CD4-positive, alpha-beta memory T cell (primary cell): ENCODE measurements at regions not wholly inside any gene's neighbourhood (a gene's known extent, or its start where the extent isn't known, plus 50 kb on each side); places are given as distances from the start of the nearest gene placed in this dataset.

Experiments
- CTCF ChIA-PET: fragments of 350-600 bp; sonication (Branson Sonifier 250); formaldehyde crosslinking; loops from one replicate; lab custom pipeline; 2021; ENCODE audit warnings: inconsistent platforms; ENCODE audit not compliant: partially characterized antibody; lab: Charles Lee
- POLR2A ChIA-PET: fragments of 350-600 bp; sonication (Branson Sonifier 250); formaldehyde crosslinking; loops from one replicate; lab custom pipeline; 2021; ENCODE audit not compliant: partially characterized antibody; lab: Charles Lee
- DNase-seq, 5 donors: peaks; one replicate each; pipeline versions ENCODE4 v3.0.0 to v3.0.0-alpha.2; 2020 to 2022; ENCODE audit warnings: mixed read lengths in 1 of 5
- H3K27ac ChIP-seq: one replicate; pipeline ENCODE4 v1.7.0; 2013; ENCODE audit warnings: low read depth, low read length
- H3K27me3 ChIP-seq: 2 replicates; pipeline ENCODE4 v1.7.0; 2013; ENCODE audit warnings: mild to moderate bottlenecking, low read length, moderate library complexity; ENCODE audit not compliant: insufficient read depth
- H3K36me3 ChIP-seq: 2 replicates; pipeline ENCODE4 v1.7.0; 2013; ENCODE audit warnings: mild to moderate bottlenecking, low read length, moderate library complexity; ENCODE audit not compliant: insufficient read depth
- H3K4me1 ChIP-seq: 2 replicates; pipeline ENCODE4 v1.7.0; 2013; ENCODE audit warnings: mild to moderate bottlenecking, low read length, moderate library complexity; ENCODE audit not compliant: insufficient read depth
- H3K4me3 ChIP-seq, 2 donors: one replicate each; pipeline ENCODE4 v1.7.0; 2013; ENCODE audit warnings: low read length in 2 of 2, mild to moderate bottlenecking in 1 of 2
- H3K9me3 ChIP-seq, 2 donors: one replicate each; pipeline ENCODE4 v1.7.0; 2013; ENCODE audit warnings: low read length in 2 of 2, control low read depth in 1 of 2; ENCODE audit not compliant: control insufficient read depth in 1 of 2
- H3K27ac Mint-ChIP-seq, 7 donors: one replicate each; pipeline ENCODE4 v1.8.0; 2020 to 2021; ENCODE audit warnings: mixed read lengths in 7 of 7, mild to moderate bottlenecking in 6 of 7, inconsistent platforms in 3 of 7, moderate library complexity in 3 of 7
- H3K27me3 Mint-ChIP-seq, 2 donors: one replicate each; pipeline ENCODE4 v1.8.0; 2020 to 2021; ENCODE audit warnings: mixed read lengths in 2 of 2
- H3K36me3 Mint-ChIP-seq, 2 donors: one replicate each; pipeline ENCODE4 v1.8.0; 2020 to 2021; ENCODE audit warnings: mixed read lengths in 2 of 2, inconsistent platforms in 1 of 2, mild to moderate bottlenecking in 1 of 2
- H3K4me1 Mint-ChIP-seq, 4 donors: one replicate each; pipeline ENCODE4 v1.8.0; 2020 to 2021; ENCODE audit warnings: mixed read lengths in 4 of 4, mild to moderate bottlenecking in 1 of 4
- H3K4me3 Mint-ChIP-seq, 8 donors: one replicate each; pipeline ENCODE4 v1.8.0; 2020 to 2021; ENCODE audit warnings: mixed read lengths in 8 of 8, mild to moderate bottlenecking in 7 of 8, moderate library complexity in 6 of 8, inconsistent platforms in 3 of 8
- H3K9me3 Mint-ChIP-seq, 8 donors: one replicate each; pipeline ENCODE4 v1.8.0; 2020 to 2021; ENCODE audit warnings: mixed read lengths in 8 of 8, mild to moderate bottlenecking in 5 of 8, inconsistent platforms in 3 of 8, moderate library complexity in 1 of 8
- intact Hi-C: fragments of 100-400 bp; cut with micrococcal nuclease; formaldehyde crosslinking; loops from one replicate; pipeline ENCODE4 v1.15.1; 2023

- H3K9me3 Mint-ChIP-seq, result peaks cover 0 to 2% (median 0%) of the 10 kb centered on the region in 8 donors
- no peak overlapping the region for H3K4me3 ChIP-seq
- H3K27ac Mint-ChIP-seq, result no peak overlapping the region
- no peaks in the 10 kb centered on the region for H3K36me3 Mint-ChIP-seq
- DNase-seq, result no peak
- H3K36me3 ChIP-seq, result no peaks in the 10 kb centered on the region
- no peak overlapping the region for H3K27ac ChIP-seq
- H3K4me1 Mint-ChIP-seq, result no peaks in the 10 kb centered on the region
- H3K9me3 ChIP-seq, result no peaks in the 10 kb centered on the region
- H3K27me3 ChIP-seq, result no peaks in the 10 kb centered on the region
- intact Hi-C loops, result no loop called here
- H3K4me3 Mint-ChIP-seq, result no peak overlapping the region
- ChIA-PET CTCF (interaction anchor here (1.4 kb wide), 1 partner anchor 346 kb away, joined by 4 read pairs; no protein-coding TSS in a partner anchor), POLR2A (interaction anchor here (1.3 kb wide), 1 partner anchor 128 kb away, joined by 4 read pairs; the partner anchor contains the start of gene SESN3)
- peaks cover 0 to 2% of the 10 kb centered on the region in 2 donors for H3K27me3 Mint-ChIP-seq
- H3K4me1 ChIP-seq, result no peaks in the 10 kb centered on the region
These were observed 128.3 kb upstream of the SESN3 start for GRCh38 chr11:95359341-95359663.

GRCh38 chr11:95358511-95359340 is 127.7 kb upstream of the SESN3 start:
- peaks cover 0 to 2% of the 10 kb centered on the region in 2 donors for H3K27me3 Mint-ChIP-seq
- H3K4me3 Mint-ChIP-seq, result no peak overlapping the region
- Histone ChIP-seq H3K27ac (no peak overlapping the region), H3K4me3 (no peak overlapping the region), H3K27me3 (no peaks in the 10 kb centered on the region), H3K4me1 (no peaks in the 10 kb centered on the region), H3K9me3 (no peaks in the 10 kb centered on the region), H3K36me3 (no peaks in the 10 kb centered on the region)
- H3K9me3 Mint-ChIP-seq, result peaks cover 0 to 4% (median 0%) of the 10 kb centered on the region in 8 donors
- H3K4me1 Mint-ChIP-seq, result no peaks in the 10 kb centered on the region
- no peak for DNase-seq
- ChIA-PET CTCF (interaction anchor here (1.4 kb wide), 1 partner anchor 346 kb away, joined by 4 read pairs; no protein-coding TSS in a partner anchor), POLR2A (interaction anchor here (1.3 kb wide), 1 partner anchor 128 kb away, joined by 4 read pairs; the partner anchor contains the start of gene SESN3)
- no peak overlapping the region for H3K27ac Mint-ChIP-seq
- no peaks in the 10 kb centered on the region for H3K36me3 Mint-ChIP-seq
- intact Hi-C loops, result no loop called here

DNA sequence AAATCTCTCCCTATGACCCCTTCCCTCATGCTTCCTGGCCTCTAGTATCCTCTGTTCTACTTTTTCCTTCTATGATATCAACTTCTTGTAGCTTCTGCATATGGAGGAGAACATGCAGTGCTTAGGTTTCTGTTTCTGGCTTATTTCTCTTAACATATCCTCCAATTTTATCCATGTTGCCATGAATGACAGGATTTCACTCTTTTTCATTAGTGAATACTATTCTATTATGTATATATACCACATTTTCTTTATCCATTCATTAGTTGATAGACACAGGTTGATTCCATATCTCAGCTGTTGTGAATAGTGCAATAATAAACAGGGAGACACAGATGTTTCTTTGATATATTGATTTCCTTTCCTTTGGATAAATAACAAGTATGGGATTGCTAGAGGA is 123.3 kb upstream of the SESN3 start:
- Mint-ChIP-seq H3K4me3 (no peak overlapping the region), H3K27ac (no peak overlapping the region), H3K36me3 (peaks cover 2% of the 10 kb centered on the region in 2 donors), H3K27me3 (peaks cover 0 to 2% of the 10 kb centered on the region in 2 donors), H3K9me3 (peaks cover 0 to 6% (median 3%) of the 10 kb centered on the region in 8 donors), H3K4me1 (no peaks in the 10 kb centered on the region)
- Histone ChIP-seq H3K4me1 (no peaks in the 10 kb centered on the region), H3K27me3 (no peaks in the 10 kb centered on the region), H3K36me3 (no peaks in the 10 kb centered on the region), H3K4me3 (no peak overlapping the region), H3K9me3 (no peaks in the 10 kb centered on the region), H3K27ac (no peak overlapping the region)
- ChIA-PET CTCF (interaction anchor here (0.7 to 1.2 kb wide), 2 partner anchors 10 to 351 kb away, joined by 3 read pairs; no protein-coding TSS in a partner anchor), POLR2A (no interaction called here)
- DNase-seq, result no peak
- intact Hi-C loops, result no loop called here

- no peak for DNase-seq
- H3K9me3 ChIP-seq, result no peaks in the 10 kb centered on the region
- Mint-ChIP-seq H3K27ac (no peak overlapping the region), H3K4me3 (no peak overlapping the region), H3K36me3 (peaks cover 2 to 8% of the 10 kb centered on the region in 2 donors), H3K9me3 (peaks cover 2 to 11% (median 9%) of the 10 kb centered on the region in 8 donors), H3K4me1 (no peaks in the 10 kb centered on the region), H3K27me3 (peaks cover 0 to 2% of the 10 kb centered on the region in 2 donors)
- no peak overlapping the region for H3K27ac ChIP-seq
- H3K27me3 ChIP-seq, result no peaks in the 10 kb centered on the region
- H3K36me3 ChIP-seq, result no peaks in the 10 kb centered on the region
- H3K4me3 ChIP-seq, result no peak overlapping the region
- intact Hi-C loops, result no loop called here
- CTCF ChIA-PET, result interaction anchor here (0.7 to 1.2 kb wide), 2 partner anchors 11 to 351 kb away, joined by 3 read pairs; no protein-coding TSS in a partner anchor
- POLR2A ChIA-PET, result no interaction called here
- no peaks in the 10 kb centered on the region for H3K4me1 ChIP-seq
These were observed 122.7 kb upstream of the SESN3 start for GRCh38 chr11:95353706-95354105.

- Histone ChIP-seq H3K36me3 (no peaks in the 10 kb centered on the region), H3K4me3 (no peak overlapping the region), H3K9me3 (no peaks in the 10 kb centered on the region), H3K4me1 (no peaks in the 10 kb centered on the region), H3K27ac (no peak overlapping the region), H3K27me3 (no peaks in the 10 kb centered on the region)
- Mint-ChIP-seq H3K4me1 (no peaks in the 10 kb centered on the region), H3K27me3 (peaks cover 0 to 2% of the 10 kb centered on the region in 2 donors), H3K9me3 (peaks cover 2 to 16% (median 11%) of the 10 kb centered on the region in 8 donors), H3K36me3 (peaks cover 2 to 8% of the 10 kb centered on the region in 2 donors), H3K27ac (peak overlapping the region in 1 of 7 donors; percentile 9), H3K4me3 (no peak overlapping the region)
- CTCF ChIA-PET, result no interaction called here
- POLR2A ChIA-PET, result no interaction called here
- DNase-seq, result no peak
- intact Hi-C loops, result no loop called here
These were observed 121.8 kb upstream of the SESN3 start for GRCh38 chr11:95352733-95353346.

- no peak overlapping the region for H3K27ac Mint-ChIP-seq
- peaks cover 2 to 16% (median 10%) of the 10 kb centered on the region in 8 donors for H3K9me3 Mint-ChIP-seq
- H3K27ac ChIP-seq, result no peak overlapping the region
- DNase-seq, result no peak
- no peaks in the 10 kb centered on the region for H3K9me3 ChIP-seq
- no peaks in the 10 kb centered on the region for H3K27me3 ChIP-seq
- no peaks in the 10 kb centered on the region for H3K4me1 ChIP-seq
- H3K4me3 Mint-ChIP-seq, result no peak overlapping the region
- no peaks in the 10 kb centered on the region for H3K36me3 ChIP-seq
- intact Hi-C loops, result no loop called here
- no peaks in the 10 kb centered on the region for H3K4me1 Mint-ChIP-seq
- CTCF ChIA-PET, result no interaction called here
- POLR2A ChIA-PET, result no interaction called here
- H3K27me3 Mint-ChIP-seq, result no peaks in the 10 kb centered on the region
- no peak overlapping the region for H3K4me3 ChIP-seq
- peaks cover 2 to 8% of the 10 kb centered on the region in 2 donors for H3K36me3 Mint-ChIP-seq
These were observed 118.4 kb upstream of the SESN3 start for GRCh38 chr11:95349345-95349942.

GRCh38 chr11:95346265-95346664 is 115.3 kb upstream of the SESN3 start:
- Histone ChIP-seq H3K36me3 (no peaks in the 10 kb centered on the region), H3K4me1 (no peaks in the 10 kb centered on the region), H3K27me3 (no peaks in the 10 kb centered on the region), H3K27ac (no peak overlapping the region), H3K4me3 (no peak overlapping the region), H3K9me3 (no peaks in the 10 kb centered on the region)
- Mint-ChIP-seq H3K4me3 (no peak overlapping the region), H3K9me3 (peaks cover 2 to 16% (median 10%) of the 10 kb centered on the region in 8 donors), H3K27me3 (no peaks in the 10 kb centered on the region), H3K36me3 (peaks cover 2 to 8% of the 10 kb centered on the region in 2 donors), H3K27ac (no peak overlapping the region), H3K4me1 (no peaks in the 10 kb centered on the region)
- ChIA-PET POLR2A (no interaction called here), CTCF (no interaction called here)
- intact Hi-C loops, result no loop called here
- no peak for DNase-seq
